ENCODE measurements at regions not wholly inside any gene's neighbourhood (a gene's known extent, or its start where the extent isn't known, plus 50 kb on each side); places are given as distances from the start of the nearest gene placed in this dataset.

DNA sequence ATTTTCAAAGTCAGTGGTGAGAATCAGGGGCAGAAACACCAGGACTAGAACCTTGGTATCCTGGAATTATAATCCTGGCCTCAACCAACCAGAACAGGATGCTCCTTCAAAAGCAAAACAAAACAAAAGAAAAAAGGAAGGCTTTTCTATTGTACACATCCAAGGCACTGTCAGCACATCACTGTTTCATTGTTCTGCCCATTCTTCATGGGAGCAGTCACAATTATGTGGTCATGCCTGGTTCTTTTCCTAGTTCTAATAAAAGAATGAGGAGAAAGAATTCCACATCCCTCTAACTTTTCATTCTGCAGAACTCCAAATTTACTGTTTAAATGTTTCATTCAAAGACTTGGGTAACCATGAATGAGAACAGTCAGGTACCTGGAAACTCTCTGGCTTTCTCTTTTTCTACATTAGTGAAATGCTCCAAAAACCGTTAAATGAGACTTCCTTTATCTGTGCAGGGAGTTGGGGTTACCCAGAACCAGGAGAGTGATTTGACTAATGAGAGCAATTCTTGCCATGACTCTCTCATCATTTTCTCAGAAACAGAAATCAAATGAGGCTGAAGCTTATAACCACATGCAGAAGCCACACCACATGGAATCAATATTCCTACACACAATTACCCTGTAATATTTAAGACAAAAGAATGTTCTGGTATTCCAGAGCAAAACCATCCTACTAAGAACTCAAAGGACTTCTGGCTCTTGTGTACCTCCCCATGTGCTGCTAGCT, 110.9 kb upstream of the CCDC150 start:
- H2AFZ ChIP-seq = no peak overlapping the region
- no peak overlapping the region for H3K4me2 ChIP-seq
- H3K27me3 ChIP-seq = no peaks in the 10 kb centered on the region
- 69% methylated on average over 1 of the region's 1 CpG for WGBS (ENCODE audit: low lambda C conversion rate, missing lambda C conversion rate)
- no peak for DNase-seq (ENCODE audit: low spot score)
- H3K4me1 ChIP-seq (ENCODE audit: insufficient read depth) = no peaks in the 10 kb centered on the region
- no peak overlapping the region for H3K4me3 ChIP-seq
- TF ChIP-seq EZH2phosphoT487 (IDR thresholded peaks at IDR 0.05; ENCODE audit: low read depth, severe bottlenecking, unreplicated experiment) (no peak), EZH2 (IDR thresholded peaks at IDR 0.05; ENCODE audit: borderline replicate concordance) (no peak)
- TF ChIP-seq, protein P1, sequence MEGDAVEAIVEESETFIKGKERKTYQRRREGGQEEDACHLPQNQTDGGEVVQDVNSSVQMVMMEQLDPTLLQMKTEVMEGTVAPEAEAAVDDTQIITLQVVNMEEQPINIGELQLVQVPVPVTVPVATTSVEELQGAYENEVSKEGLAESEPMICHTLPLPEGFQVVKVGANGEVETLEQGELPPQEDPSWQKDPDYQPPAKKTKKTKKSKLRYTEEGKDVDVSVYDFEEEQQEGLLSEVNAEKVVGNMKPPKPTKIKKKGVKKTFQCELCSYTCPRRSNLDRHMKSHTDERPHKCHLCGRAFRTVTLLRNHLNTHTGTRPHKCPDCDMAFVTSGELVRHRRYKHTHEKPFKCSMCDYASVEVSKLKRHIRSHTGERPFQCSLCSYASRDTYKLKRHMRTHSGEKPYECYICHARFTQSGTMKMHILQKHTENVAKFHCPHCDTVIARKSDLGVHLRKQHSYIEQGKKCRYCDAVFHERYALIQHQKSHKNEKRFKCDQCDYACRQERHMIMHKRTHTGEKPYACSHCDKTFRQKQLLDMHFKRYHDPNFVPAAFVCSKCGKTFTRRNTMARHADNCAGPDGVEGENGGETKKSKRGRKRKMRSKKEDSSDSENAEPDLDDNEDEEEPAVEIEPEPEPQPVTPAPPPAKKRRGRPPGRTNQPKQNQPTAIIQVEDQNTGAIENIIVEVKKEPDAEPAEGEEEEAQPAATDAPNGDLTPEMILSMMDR (IDR thresholded peaks at IDR 0.05; ENCODE audit: poor library complexity) = no peak
- no peaks in the 10 kb centered on the region for H3K9me2 ChIP-seq (replicated peaks; ENCODE audit: insufficient read depth)
- H3K36me3 ChIP-seq (replicated peaks; ENCODE audit: insufficient read depth, low read depth) = no peaks in the 10 kb centered on the region
- H3K9me3 ChIP-seq (ENCODE audit: low read depth) = no peaks in the 10 kb centered on the region
- no peak overlapping the region for H3K27ac ChIP-seq
- H4K20me1 ChIP-seq (ENCODE audit: insufficient read depth, poor library complexity, severe bottlenecking) = no peaks in the 10 kb centered on the region
- no peaks in the 10 kb centered on the region for H3K79me2 ChIP-seq

DNA sequence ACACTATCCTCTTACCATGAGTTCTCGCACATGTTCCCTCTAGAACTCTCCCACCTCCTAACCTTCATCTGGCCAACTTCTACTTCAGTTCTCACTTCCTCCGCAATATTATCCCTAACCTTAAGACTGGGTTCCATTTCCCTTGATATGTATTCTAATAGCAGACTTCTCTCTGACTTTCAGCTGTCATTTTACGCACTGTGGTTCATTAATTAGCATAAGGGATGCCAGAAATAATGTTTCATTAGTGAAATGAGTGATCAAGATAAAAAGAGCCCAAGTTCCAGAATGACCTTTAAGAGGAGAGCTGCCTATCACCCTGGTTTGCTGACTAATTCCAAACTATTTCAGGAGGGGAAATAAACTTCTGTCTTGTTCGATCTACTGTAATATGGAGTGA, 108.6 kb upstream of the CCDC150 start:
- H3K9me2 ChIP-seq (replicated peaks; ENCODE audit: insufficient read depth) = no peaks in the 10 kb centered on the region

DNA sequence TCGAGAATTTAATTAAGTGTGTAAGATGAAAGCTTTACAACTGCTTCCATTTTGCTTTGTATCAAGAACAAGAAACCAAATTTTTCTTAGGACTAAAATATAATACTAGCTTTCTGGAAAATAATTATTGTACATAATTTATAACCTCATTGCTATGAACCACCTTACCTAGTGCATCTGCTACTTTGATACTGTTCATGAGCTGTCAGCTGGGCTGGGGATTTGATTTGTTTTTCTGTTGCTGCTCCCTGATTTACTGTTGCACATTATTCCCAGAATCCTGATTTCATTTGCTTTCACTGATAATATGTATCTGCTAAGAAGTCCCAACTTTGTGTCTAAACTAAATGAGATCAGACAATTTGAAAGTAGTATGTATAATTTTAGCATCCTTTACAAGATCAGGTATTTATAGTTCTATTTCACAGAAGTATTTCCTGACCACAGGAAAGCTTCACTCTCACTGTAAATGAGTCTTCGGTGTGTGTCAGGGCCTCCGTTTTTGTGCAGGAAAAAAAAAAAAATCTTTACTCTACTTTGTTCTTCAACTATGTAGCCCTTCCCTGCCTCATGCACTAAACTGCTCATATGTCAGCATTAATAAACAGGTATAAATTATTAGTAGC, 105.6 kb upstream of the CCDC150 start:
- Histone ChIP-seq H3K4me1 (ENCODE audit: insufficient read depth) (no peaks in the 10 kb centered on the region), H3K27ac (no peak overlapping the region), H3K36me3 (replicated peaks; ENCODE audit: insufficient read depth, low read depth) (no peaks in the 10 kb centered on the region), H3K4me3 (no peak overlapping the region), H3K9me3 (ENCODE audit: low read depth) (no peaks in the 10 kb centered on the region), H4K20me1 (ENCODE audit: insufficient read depth, poor library complexity, severe bottlenecking) (no peaks in the 10 kb centered on the region), H3K9me2 (replicated peaks; ENCODE audit: insufficient read depth) (no peaks in the 10 kb centered on the region), H3K79me2 (no peaks in the 10 kb centered on the region), H3K27me3 (no peaks in the 10 kb centered on the region), H2AFZ (no peak overlapping the region), H3K4me2 (no peak overlapping the region)
- TF ChIP-seq, protein P1 (IDR thresholded peaks at IDR 0.05; ENCODE audit: poor library complexity) = no peak
- no peak for TF ChIP-seq EZH2 (IDR thresholded peaks at IDR 0.05; ENCODE audit: borderline replicate concordance)
- WGBS (ENCODE audit: low lambda C conversion rate, missing lambda C conversion rate) = 79% methylated on average over 3 of the region's 3 CpGs
- no peak for DNase-seq (ENCODE audit: low spot score)

More for the DNA sequence above, 108.6 kb upstream of the CCDC150 start:
- no peaks in the 10 kb centered on the region for H3K27me3 ChIP-seq
- no peaks in the 10 kb centered on the region for H3K4me1 ChIP-seq (ENCODE audit: insufficient read depth)
- H3K4me2 ChIP-seq = no peak overlapping the region
- TF ChIP-seq, protein P1 (IDR thresholded peaks at IDR 0.05; ENCODE audit: poor library complexity) = no peak
- no peak for TF ChIP-seq EZH2 (IDR thresholded peaks at IDR 0.05; ENCODE audit: borderline replicate concordance)
- TF ChIP-seq EZH2phosphoT487 (IDR thresholded peaks at IDR 0.05; ENCODE audit: low read depth, severe bottlenecking, unreplicated experiment) = no peak
- H2AFZ ChIP-seq = no peak overlapping the region
- H3K79me2 ChIP-seq = no peaks in the 10 kb centered on the region
- DNase-seq (ENCODE audit: low spot score) = no peak
- WGBS (ENCODE audit: low lambda C conversion rate, missing lambda C conversion rate) = 98% methylated on average over 4 of the region's 4 CpGs
- H3K27ac ChIP-seq = no peak overlapping the region
- H4K20me1 ChIP-seq (ENCODE audit: insufficient read depth, poor library complexity, severe bottlenecking) = no peaks in the 10 kb centered on the region
- H3K4me3 ChIP-seq = no peak overlapping the region
- no peaks in the 10 kb centered on the region for H3K36me3 ChIP-seq (replicated peaks; ENCODE audit: insufficient read depth, low read depth)
- H3K9me3 ChIP-seq (ENCODE audit: low read depth) = no peaks in the 10 kb centered on the region

Data from hepatocyte (in vitro differentiated cells).